NCI-H2196 treated with DMSO at 0.1 percent for 48 hours (cell line): ENCODE measurements at regions not wholly inside any gene's neighbourhood (a gene's known extent, or its start where the extent isn't known, plus 50 kb on each side); places are given as distances from the start of the nearest gene placed in this dataset.

ENCODE experiments used
- DNase-seq: peaks from one replicate; lab custom pipeline; 2025; ENCODE audit not compliant: unreplicated experiment; lab: John Stamatoyannopoulos, UW

DNA sequence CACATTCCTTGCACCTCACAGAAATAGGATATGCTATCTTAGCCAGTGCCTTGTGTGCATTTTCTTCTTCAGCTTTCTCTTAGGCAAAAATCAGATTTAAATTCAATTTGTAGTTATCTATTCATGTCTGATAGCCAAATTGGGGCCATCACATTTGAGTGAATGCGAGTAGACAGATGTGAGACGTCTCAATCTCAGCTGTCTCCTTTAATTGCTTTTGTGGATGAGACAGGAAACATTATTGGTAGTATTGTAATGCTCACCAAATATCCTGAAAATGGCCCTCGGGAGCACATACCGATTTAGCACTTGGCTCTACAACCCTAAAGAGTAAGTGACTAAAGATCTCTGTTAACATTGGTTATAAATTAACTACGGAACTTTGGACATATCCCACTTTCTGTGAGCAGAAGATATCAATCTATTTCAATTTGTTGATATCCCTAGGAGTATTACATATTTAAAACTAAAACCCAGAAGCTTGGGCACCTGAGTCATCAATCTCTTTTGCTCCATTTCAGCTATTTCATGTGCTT is 1012.5 kb upstream of the TMEM132C start:
- no peak for DNase-seq

DNA sequence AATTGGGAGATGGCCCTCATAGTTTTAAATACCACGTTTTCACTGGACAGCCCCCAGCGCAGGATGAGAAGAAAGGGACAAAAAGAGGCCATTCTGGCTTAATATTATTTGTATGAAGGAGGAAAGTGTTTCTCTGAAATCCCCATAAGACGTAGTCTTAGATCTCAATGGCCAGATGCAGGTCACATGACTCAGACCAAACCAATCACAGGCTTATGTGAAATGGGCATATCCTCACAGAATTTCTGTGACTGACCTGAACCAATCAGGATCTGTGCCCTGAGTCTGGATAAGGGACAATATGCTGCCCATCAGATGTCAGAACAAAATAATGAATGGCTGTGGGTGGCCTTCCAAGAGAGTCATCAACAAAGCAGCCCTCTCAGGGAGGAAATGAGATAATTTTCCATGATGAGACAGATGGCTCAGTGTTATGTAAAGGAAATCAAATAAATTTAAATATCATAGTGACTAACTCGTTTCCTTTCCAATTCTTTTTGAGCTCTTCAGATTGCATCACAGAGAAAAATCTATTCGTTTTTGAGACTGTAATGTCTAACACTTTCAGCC is 1009.5 kb upstream of the TMEM132C start:
- DNase-seq = no peak

DNA sequence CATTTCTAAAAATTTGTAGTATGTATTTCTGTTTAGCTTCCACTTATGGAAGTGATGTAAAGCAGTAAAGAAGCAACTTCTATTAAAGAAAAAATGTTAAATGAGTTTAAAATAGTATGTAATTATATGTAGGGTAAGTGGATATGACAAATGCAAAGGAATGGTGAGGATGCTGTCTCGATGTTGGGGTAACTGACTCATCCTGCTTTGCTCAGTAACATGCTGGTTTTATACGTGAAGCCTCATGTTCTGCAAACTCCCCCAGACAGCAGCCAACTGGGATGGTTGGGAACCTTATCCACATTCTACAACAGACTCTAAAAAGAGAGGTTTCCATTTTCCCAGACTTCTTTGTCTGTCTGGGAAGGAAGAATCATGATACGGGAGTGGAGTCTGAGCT is 1006.4 kb upstream of the TMEM132C start:
- DNase-seq = no peak

DNA sequence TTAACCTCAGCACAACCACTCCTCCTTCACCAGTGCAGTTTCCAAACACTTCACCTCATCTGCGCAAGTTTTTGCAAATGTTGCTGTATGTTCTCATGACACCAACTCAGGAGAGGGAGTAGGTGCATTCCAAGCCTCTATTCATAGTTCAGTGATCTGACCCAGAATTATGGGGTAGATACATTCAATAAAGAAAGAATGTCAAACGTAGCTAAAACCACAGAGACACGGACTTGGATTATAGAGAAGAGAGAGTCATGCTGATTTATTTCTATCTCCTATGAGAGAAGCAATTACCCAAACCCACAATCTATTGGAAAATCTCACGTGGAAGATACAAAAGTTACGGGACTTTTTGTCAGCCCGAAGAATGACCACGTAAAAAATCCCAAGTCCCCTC is 1006.0 kb upstream of the TMEM132C start:
- no peak for DNase-seq

DNA sequence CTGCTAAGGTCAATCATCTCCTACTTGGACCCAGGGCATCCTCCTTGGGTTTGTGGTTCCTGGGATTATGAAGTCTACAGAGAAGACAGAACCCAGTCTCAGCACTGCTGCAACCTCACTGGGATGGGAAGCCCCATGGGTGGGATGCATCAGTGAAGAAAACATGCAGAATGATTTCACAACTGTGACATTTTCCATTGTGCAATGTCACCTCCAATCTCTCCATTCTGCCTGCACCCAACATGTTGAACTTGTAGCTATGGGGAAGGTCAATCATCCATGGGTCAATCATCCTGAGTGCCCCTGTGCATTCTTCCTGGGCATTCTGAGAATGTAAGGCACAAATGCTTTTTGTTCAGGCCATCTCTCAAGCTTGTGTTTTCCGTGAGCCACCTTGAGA is 1004.4 kb upstream of the TMEM132C start:
- no peak for DNase-seq

DNA sequence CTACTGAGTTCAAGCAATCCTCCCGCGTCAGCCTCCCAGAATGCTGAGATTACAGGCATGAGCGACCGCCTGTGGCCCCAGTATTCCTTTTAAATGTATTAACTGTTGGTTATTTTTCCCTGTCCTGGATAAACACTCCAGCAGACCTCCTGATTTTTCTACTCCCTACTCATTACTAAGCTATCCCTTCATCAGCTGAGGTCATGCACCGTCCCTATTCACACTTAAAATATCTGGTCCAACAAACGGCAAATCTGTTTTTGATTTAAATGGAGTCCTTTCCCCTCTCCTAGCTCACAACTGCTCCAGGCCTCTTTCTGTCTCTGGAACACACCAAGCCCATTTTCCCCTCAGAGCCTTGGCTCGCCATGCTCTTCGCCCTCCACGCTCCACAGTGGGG is 1003.3 kb upstream of the TMEM132C start:
- DNase-seq = no peak

DNA sequence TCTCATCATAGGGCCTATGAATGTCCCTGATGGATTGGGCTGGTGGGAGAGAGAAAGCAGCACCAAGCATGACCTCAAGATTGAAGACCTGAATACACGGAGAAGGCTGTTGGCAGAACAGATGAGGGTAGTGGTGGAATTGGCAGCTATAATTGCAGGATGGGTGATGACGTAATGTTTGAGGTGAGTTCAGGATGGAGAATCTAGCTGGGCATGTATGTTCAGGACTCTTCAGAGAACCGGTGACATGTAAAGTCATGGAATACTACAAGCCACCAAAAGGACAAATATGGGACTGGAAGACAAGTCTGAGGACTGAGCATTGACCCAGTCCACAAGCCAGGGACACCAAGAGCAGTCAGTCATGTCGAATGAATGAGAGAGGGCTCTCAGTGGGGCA is 999.8 kb upstream of the TMEM132C start:
- no peak for DNase-seq

DNA sequence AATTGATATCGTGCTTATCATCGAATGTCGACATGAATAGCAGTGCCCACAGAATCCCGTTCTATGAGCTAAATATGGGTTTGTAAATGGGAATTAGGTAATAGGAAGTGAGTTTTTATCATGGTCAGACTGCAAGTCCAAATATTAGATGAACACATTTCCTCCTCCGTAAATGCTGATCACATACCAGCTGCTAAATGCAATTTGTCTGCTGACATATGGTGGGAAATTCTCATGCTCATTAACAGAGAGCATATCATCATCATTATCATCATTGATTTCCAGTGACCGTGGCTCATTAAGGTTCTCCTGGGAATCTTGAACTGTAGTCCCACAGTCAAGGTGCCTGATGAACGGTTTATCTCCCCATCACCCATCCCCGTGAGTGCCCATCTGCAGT is 998.8 kb upstream of the TMEM132C start:
- DNase-seq = no peak

DNA sequence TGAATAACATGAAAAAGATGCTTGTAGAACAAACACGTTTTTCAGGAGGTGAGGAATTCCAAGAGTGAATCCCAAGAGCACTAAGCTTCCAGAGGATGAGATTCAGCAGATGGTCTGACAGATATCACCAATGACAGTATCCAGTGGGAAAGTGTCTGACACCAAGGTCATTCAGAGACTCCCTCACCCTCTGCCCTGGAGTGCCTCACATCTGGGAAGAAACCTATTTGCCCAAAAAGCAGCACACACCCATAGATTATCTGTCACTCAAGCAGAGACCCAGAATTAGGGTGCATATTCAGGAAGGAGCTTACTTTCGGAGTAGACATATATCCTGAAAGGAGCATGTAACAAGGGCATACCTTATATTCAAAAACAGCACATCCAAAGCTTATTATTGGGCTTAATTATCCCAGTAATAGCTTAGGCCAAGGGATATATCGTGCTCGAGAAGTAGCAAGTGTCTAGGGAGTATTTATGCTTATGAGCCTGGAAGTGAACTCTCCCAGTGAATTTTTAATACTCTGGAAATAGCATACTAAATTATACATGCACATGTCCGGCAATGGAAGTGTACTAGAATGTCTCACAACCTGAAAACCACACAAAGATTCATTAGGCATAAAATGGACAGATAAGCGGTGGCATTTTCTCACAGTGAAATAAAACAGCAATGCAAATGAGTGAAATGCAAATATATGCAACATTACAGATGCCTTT is 998.1 kb upstream of the TMEM132C start:
- DNase-seq = no peak

DNA sequence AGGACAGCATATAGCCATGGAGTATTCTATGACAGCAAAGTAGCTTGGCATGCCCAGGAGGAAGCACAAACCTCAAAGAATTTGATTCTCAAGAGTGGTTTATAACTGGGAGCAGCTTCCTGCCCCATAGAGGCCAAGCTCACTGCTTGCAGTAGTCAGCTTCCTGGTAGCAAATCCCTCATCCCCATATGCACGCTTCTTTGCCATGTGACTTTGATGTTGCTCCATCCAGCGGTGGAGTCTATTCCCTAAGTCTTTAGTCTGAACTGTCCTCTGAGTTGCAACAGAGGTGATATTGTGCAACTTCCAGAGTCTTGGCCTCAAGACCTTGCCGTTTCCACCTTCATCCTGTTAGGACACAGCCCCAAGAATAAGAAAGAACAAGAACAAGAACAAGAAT is 996.8 kb upstream of the TMEM132C start:
- no peak for DNase-seq

DNA sequence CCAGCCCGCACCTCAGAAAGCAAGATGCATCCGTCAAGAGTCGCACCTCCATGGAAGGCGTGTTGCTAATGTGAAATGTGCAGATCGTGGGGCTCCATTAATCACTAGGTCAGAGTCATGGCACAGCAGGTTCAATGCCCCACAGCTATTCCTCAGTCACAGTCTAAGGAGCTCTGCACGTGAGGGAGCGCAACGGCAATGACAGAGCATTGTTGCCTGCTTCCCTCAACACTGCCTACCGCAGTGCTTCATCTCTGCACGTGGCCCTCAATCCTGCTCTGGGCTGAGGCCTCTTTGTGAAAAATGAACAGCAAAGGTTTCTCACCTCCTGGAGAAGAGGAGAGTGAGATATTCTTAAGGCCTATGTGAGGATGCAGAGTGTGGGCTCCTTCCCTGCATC is 995.2 kb upstream of the TMEM132C start:
- no peak for DNase-seq

DNA sequence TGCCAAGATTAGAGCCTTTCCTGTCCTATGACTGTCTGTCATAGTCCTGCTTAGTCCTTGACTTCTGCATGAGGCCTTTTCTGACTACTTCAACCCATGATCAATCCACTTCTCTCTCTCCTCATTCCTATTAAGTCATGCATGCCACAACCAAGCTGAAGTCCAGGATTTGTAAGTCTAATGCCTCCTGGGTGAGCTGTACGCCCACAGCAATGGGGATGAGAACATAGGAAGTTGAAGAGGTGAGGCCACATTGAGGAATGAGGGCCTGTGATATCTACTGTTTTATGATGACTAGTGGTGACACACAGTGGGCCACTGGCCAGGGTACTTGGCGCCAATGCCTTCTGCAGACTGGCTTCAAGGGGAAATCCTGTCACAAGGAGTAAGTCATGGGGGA is 994.1 kb upstream of the TMEM132C start:
- no peak for DNase-seq

DNA sequence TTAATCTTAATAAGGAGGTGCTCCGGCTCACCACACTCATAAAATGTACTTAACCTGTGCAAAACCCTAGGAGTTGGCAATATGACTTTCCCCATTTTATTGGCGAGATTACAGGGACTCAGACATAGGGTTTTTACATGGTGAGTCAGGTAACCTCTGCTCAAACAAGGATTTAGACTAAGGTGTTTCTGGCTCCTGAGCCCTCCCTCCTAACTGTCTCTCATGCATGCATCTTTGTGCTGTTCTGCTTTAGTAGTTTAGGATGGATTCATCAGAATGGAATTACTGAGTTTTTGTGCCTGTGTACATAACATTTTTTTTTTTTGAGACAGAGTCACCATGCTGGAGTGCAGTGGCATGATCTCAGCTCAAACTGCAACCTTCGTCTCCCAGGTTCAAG is 993.3 kb upstream of the TMEM132C start:
- DNase-seq = no peak

DNA sequence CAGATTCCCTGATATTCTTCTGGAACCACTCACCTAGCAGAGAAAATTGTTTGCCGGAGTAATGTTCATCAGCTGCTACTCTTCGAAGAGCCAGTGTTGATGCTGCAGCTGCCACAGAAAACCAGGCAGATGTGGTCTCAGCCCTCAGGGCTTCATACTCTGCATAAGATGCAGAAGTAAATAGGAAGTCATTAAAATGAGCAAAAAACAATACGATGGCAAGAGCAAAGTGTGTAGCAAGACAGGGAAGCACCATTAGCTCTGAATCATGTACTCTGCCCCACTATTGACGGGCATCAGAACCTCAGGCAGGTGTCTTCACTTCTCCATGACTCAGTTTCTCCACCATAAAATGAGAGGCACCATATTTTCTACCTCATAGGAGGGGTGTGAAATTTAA is 991.6 kb upstream of the TMEM132C start:
- DNase-seq = no peak

DNA sequence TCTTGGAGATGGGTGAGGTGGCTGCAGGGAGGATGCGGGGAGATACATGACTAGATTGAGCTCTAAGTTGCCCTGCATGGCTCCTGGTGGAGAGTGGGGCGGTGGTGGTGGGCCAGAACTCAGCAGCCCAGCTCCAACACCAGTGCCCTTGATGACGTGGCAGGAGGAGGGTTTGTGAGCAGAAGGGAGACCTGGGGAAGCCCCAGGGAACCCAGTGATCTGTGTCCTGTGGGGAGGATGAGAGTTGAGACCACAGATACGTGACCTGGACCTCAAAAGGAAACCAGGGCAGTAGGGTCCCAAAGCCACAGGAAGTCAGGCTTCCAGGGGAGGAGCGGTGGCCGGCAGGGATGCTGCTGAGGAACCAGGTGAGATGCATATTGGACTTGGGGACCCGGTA is 989.1 kb upstream of the TMEM132C start:
- no peak for DNase-seq

DNA sequence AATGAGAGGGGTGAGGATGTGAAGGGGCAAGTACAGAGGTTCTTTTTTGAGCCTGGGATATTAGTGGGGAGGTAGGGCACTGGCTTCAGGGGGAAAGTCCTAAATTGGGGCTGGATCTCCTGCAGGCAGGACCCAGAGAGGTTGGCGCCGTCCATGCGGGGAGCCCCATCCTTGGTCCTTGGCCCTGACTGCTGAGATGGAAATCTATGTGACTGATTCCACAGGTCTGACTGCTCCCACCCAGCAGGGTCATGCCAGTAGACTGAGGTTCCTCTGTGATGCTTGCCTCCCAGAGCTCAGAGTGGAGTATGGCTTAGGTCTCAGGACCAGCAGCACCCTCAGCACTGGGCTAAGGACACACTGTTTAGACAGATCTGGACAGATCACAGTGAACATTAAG is 988.6 kb upstream of the TMEM132C start:
- no peak for DNase-seq

DNA sequence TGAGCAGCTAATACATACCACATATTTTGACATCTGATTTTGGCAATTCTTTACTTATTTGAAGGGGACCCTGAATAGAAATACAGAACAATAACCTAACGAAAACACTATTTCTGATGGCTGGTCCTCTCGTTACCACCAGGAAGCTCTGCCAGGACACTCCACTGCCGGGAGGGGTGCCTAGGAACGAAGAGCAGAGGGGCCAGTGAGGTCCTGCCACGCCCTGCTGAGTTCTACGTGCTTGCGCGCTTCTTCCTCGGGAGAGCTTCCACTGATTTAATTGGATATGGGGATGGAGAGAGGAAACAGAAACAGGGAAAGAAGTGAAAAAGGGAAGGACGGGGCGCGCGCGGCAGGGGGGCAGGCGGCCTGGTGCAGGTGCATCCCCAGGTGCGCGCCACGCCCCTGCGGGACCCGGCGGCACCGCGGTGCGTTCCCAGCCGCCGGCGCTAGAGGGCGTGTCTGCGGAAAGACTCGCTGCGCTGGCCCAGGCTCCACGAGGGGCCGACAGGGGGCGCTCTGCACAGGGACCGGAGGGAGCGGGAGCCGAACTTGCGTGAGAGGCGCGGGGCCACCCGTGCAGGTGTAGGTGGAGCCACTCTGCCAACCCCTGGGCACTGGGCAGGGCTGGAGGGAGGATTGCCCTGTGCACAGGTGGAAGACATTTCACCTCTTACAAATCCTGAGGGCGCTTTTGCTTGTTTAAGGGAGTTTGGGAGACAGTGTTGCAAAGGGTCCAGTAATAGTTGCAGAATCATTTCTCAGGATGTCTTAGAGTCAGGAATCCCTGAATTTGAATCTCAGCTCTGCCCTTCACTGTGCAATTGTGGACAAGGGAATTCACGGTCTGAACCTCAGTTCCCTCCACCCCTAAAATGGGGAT is 986.3 kb upstream of the TMEM132C start:
- no peak for DNase-seq

DNA sequence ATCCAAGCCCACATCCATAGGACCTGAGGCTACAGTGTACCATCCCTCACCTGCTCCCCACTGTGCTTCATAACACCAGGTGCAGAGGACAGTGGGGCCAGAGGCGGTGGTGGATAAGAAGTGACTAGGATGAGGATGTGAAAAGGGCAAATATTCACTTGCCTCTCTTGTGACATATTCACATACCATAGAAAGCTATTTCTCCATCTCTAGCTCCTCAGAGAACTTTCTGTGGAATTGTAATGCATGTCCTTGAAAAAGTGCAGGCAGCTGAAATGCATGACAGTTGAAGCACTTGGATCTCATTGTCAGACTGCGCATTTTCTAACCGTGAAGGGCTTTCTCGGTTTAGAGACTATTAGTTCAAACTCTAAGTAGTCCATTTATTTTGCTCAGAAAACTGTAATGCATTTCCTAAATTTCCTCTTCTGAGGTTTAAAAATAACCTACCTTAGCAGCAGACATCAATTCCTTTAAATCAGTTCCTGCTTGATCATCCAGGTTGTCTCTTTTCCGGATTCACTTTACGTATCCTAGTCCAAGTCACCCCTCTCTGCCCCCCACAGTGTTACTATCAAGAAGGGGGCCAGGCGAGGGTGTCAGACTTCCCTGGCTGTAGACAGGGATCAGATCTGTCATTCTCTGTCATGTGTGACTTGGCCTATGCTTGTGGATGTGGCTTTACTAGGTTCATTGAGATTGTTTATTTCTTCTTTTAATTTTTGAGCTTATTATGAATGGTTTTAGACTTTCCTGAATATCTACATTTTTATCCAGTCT is 984.0 kb upstream of the TMEM132C start:
- no peak for DNase-seq

DNA sequence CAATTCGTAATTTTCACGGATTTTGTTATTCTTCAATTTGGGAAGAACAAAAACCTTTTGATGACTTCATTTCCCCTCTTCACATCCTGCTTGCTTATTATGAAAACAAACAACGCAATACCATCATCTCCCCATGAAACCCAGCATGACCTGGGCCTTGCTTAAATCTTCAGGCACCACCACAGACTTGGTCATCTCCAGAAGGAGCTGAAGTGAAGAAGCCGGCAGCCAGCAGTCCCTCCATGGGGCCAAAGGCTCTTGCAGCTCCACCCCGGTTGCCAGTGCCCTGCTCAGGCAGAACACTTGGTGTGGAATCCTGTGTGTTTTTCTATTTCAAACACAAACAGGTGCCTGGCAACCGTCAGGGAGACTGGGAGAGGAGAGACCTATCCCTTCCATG is 982.9 kb upstream of the TMEM132C start:
- DNase-seq = no peak

DNA sequence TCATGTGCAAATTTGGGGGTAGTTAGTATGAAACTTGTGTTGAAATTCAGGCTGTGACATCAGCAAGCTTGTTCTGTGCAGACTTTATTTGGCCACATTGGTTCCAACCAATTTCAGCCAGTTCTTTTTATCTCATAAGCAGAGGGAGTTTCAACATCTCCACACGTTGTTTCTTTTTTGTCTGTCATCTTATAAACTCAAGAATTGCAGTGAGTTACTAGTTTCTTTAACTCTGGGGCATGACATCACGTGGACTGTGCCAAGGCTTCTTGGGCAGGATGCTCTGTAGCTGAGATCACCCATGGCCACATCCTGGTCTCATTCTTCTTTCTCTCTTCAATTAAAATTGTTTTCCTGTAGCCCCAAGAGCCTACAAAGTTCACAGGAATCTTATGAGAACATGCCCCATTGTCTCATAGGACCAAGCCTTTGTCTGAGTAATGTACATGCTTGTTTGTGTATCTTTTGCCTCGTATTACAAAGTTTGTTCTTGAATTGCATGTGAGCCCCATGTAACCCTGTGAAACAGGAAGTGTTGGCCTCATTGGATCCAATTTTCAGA is 982.0 kb upstream of the TMEM132C start:
- DNase-seq = no peak

DNA sequence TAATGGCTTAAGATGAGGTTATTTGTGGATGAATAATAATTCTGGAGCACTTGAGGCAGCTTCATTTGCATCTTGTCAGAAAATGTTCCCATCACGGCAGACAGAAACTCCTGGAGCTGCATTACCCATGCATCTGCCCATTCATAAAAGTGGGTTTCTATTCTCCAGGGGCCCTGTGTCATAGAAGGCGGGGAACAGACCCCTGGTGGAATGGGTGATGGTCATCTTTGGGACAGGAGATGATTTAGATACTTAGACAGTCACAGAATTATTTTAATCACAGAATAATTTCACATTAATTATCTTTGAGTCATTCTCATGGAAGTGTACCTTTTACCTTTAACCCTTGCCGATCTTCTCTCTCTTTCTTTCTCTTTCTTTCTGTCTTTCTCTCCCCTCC is 980.7 kb upstream of the TMEM132C start:
- DNase-seq = no peak
